DMS53 treated with DMSO at 0.1 percent for 48 hours (cell line): ENCODE measurements at regions not wholly inside any gene's neighbourhood (a gene's known extent, or its start where the extent isn't known, plus 50 kb on each side); places are given as distances from the start of the nearest gene placed in this dataset.
"Not testable (repeated sequence)": the region's sequence is repeated elsewhere in the genome, so short reads cannot be mapped to it uniquely, and the experiment has no call there.

Source experiments
- DNase-seq: peaks from one replicate; lab custom pipeline; 2025; ENCODE audit not compliant: unreplicated experiment; lab: John Stamatoyannopoulos, UW

GRCh38 chr6:144607998-144608735, 323.0 kb downstream of the UTRN start:
- no peak for DNase-seq

- DNase-seq: no peak
Observed at GRCh38 chr6:144612811-144613210, 327.7 kb downstream of the UTRN start.

GRCh38 chr6:144613859-144614258, 328.7 kb downstream of the UTRN start:
- no peak for DNase-seq

GRCh38 chr6:144615870-144616269, 330.7 kb downstream of the UTRN start:
- DNase-seq: no peak

- DNase-seq: no peak
Observed at GRCh38 chr6:144617191-144617590, 332.1 kb downstream of the UTRN start.

- DNase-seq: no peak
Observed at GRCh38 chr6:144617708-144618107, 332.6 kb downstream of the UTRN start.

- no peak for DNase-seq
Observed at GRCh38 chr6:144619966-144620365, 334.8 kb downstream of the UTRN start.

- no peak for DNase-seq
Observed at GRCh38 chr6:144621332-144621731, 336.2 kb downstream of the UTRN start.

- DNase-seq: no peak
Observed at GRCh38 chr6:144624246-144624645, 339.1 kb downstream of the UTRN start.

DNA sequence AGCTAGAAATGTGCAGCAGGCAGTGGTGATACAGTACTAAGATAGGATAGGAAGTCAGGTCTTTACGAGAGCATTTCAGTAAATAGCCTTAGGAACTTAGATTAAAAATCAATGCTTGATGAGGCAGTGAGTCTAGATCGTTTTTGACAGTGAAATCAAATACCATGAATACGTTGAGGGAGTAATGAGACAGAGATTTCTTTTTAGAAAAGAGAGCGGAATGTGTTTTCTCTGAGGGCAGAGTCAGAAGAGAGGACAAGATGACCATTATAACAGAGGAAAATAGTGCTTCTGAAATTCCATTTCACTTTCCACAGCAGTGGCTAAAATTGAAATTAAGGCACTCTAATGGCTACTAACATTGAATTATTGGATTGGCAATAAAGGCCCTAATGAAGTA, 339.6 kb downstream of the UTRN start:
- DNase-seq: no peak

DNA sequence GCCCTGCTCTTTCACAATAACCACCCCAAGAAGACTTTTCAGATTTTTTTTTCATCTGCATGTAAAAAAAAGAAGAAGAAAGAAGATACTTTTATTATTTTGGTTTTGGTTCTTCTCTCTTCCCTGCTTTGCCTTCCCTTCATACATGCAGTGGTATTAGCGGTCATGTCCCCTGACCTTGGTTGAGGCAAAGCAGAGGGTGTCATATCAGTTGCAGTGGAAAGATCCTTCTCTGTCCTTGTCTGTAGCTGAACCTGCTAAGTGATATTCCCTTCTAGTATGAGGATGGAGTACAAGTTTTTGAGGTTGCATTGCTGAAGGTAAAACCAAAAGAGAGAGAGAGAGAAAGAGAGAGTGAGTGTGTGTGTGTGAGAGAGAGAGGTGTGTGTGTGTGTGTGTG, 345.7 kb downstream of the UTRN start:
- no peak for DNase-seq

GRCh38 chr6:144632266-144632665, 347.1 kb downstream of the UTRN start:
- DNase-seq: no peak

- no peak for DNase-seq
Observed at GRCh38 chr6:144633886-144634285, 348.8 kb downstream of the UTRN start.

DNA sequence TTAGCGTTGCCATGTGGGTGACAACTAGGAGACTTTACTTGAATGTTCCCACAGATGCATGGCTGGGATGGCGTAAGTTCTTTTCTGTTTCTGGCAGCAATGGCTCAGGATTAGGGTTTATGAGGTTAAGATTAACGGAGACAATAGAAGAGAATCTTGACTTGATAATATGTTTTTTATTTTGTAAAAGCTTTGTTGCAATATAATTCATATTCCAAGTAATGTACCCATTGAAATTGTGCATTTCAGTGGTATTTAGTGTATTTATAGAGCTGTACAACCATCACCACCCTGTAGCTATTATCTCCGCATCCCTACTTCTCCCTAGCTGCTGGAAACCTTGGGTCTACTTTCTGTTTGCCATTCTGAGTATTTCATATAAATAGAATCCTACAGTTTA, 349.2 kb downstream of the UTRN start:
- DNase-seq: no peak

GRCh38 chr6:144635051-144635450, 349.9 kb downstream of the UTRN start:
- DNase-seq: no peak

- DNase-seq: not testable (repeated sequence)
Observed at GRCh38 chr6:144636025-144636424, 350.9 kb downstream of the UTRN start.

- no peak for DNase-seq
Observed at GRCh38 chr6:144637541-144637940, 352.4 kb downstream of the UTRN start.

DNA sequence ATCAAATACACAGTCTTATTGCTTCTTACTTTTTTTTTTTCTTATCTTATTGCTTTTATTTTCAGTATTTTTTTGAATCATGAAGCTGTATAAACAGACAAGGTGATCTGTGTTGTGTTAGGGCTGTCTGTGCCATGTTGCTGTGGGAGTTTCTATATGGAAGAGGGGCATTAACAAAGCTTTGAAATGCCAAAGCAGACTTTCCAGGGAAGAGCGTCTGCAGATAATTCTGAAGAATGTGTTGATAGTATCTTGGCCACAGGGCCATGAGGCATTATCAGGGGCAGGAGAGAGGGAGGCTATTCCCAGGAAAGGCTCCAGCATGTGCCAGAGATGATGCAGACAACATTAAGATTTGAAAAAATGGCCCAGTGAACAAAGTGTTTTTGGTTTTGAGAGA, 354.5 kb downstream of the UTRN start:
- DNase-seq: no peak

- no peak for DNase-seq
Observed at GRCh38 chr6:144641286-144641685, 356.2 kb downstream of the UTRN start.

- no peak for DNase-seq
Observed at GRCh38 chr6:144644776-144645175, 359.6 kb downstream of the UTRN start.

GRCh38 chr6:144646093-144647056, 361.2 kb downstream of the UTRN start:
- no peak for DNase-seq

DNA sequence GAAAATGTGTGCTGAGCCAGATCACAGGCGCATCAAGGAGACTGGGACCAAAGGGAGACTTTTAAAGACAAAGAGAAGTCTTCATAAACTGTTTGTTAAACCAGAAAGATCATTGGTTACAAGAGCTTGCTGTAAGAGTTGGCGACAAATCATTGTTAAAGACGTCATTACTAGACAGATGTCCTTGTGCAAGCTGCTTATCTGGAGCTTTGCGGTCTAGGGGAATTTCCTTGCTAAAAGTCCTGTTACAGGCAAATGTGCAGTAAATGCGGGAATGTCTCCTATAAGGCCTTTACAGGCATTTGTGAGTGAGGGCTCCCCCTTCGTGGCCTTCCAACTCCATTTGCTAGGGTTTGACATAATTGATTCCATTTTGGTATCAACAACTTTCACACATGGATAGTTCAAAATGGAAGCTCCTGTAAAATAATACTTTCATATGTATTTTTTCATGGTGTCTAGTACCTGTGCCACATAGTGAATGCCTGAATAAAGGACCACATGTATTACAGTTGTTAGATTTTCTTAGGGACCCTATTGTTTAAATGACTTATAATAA, 362.4 kb downstream of the UTRN start:
- DNase-seq: no peak
